Ramos (cell line): ENCODE measurements at regions not wholly inside any gene's neighbourhood (a gene's known extent, or its start where the extent isn't known, plus 50 kb on each side); places are given as distances from the start of the nearest gene placed in this dataset.

ENCODE experiments used
- in situ Hi-C: fragments of 300-500 bp; cut with MboI; formaldehyde crosslinking; loops from one replicate; pipeline ENCODE4 v1.14.3; 2022; ENCODE audit warnings: low sequenced_read_pairs; ENCODE audit not compliant: unreplicated experiment

DNA sequence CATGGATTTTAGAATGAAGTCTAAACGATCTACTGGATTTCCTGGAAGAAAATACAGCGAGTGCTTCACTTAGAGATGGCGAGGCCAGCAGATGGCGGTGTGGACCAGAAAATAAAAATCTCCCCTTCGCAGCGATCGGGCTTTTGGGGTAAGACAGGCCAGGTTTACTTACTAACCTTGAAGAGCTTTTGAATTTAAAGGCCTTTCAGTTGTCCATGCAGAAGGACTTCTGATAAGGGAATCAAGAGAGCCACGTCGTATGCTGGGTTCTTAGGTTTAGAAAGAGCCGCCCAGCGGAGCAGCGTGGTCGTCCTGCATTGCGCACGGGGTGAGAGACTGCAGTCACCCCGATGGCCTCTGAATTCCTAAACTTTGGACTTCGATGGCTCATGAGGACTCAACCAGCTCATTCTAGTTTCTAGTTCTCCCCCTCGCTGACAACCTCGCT lies 125.2 kb upstream of the RALGAPA2 start:
- in situ Hi-C loops, result no loop called here

DNA sequence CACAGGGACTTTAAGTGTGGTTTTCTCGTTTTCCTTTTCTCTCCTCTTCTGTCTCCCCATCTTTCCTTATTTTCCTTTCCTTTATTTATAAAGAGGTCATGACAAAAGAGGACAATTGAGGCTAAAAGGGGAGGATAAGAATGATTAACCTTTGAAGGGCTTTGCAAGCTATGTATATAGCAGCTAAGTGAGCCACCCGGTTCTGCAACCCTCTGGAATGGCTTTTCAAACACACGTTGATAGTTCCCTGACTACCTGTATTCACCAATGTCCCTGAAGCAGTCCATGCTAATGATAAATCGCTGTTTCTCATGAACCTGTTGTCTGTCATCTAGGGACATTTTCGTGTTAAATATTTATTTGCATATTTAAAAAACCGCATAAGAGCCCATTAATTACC lies 124.4 kb upstream of the RALGAPA2 start:
- in situ Hi-C loops, result no loop called here

DNA sequence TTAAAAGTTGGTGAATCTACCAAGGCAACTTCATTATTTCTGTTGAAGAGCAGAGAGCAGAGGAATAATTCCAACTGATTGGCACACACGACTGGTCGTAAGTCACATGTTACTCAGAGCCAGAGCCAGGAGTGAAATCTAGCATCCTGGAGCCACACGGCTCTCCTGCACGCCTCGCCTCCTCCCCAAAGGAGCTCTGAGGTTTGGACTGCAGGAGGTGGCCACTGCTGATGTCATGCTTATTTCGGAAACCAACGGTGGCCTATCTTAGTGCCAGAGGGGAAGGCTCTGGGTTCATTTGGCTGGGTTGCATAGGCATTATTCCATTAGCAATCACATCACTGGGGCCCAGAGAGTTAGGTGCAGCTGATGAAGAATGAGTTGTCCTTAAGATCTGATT lies 123.5 kb upstream of the RALGAPA2 start:
- in situ Hi-C loops, result no loop called here

DNA sequence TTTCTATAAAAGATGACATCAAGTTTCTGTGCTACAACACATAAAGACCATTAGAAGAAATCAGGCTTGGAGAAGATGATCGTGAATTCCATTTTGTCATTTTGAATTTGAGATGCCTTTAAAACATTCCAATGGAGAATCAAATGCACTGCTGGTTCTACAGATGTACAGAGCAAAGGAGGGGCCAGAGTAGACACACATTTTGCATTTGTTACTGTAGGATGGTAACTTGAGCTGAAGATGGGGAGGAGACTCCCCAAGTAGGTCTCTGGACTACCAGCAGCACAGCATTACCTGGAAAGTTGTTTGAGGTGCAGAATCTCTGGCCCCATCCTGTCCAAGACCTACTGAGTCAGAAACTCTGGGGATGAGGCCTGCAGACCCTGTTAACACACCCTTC lies 121.6 kb upstream of the RALGAPA2 start:
- in situ Hi-C loops, result no loop called here

DNA sequence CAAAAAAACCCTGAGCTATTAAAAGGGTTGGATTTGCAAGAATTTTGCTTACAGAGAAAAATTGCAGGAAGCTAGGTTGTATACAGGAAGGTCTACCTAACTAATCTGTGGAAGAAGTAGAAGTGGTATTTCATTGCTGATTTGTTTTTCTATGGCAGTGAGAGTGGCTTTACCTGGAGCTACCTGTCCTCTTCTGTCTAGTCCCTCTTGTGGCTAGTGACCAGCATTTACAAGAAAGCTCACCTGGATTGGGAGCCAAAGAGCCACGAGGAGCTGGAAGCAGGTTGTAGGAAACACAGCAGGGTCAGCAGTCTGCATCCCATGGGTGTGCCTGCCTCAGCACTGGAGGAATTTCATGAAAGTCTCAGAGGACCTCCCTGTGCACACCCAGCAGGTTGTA lies 120.3 kb upstream of the RALGAPA2 start:
- in situ Hi-C loops, result no loop called here

DNA sequence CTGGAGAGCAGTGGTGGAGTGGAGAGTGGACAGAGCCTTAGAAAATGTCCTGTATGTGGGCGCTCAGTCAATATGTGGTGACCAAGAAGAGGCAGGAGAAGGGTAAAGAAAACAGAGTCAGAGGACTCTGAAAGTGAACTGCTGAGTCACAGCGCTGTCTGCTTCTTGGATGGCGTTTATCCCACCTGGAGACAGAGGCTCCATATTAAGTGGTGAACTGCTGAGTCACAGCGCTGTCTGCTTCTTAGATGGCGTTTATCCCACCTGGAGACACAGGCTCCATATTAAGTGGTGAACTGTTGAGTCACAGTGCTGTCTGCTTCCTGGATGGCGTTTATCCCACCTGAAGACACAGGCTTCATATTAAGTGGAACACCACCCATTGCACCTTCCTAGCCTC lies 119.3 kb upstream of the RALGAPA2 start:
- in situ Hi-C loops, result no loop called here

DNA sequence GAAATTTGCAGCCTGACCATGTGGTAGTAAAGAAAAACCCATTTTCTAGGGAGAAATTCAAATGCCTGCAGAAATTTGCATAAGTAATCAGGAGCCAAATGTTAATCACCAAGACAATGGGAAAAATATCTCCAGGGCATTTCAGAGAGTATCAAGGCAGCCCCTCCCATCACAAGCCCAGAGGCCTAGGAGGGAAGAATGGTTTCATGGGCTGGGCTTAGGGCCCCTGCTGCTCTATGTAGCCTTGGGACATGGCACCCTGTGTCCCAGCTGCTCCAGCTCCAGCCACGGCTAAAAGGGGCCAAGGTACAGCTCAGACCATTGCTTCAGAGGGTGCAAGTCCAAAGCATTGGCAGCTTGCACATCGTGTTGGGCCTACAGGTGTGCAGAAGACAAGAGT lies 117.2 kb upstream of the RALGAPA2 start:
- in situ Hi-C loops, result no loop called here

DNA sequence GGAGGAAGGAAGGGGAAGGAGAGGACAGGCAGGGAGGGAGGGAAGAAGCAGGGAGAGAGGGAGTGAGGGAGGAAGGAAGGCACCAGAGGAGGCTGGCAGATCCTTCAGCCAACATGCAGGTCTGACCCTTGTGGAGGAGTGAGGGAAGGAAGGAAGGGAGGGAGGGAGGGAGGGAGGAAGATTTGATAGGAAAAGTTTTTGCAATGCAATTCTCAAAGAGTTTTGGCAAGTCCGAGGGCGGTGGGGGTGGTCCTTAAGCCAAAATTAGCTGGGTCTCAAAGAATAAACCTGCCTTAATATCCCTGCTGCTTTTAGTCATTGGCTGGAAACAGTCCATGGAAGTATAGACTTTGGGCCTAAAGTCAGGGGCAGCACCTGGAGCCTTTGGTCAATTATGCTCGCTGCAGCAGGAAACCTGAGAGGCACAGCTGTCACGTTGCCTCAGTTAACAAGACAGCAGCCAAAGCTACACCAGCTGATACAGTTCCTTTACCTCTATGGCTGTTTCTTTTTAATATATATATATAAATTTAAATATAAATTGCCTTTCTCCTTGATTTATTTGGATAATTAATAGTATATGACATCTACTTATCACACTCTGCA lies 115.7 kb upstream of the RALGAPA2 start:
- in situ Hi-C loops, result no loop called here

DNA sequence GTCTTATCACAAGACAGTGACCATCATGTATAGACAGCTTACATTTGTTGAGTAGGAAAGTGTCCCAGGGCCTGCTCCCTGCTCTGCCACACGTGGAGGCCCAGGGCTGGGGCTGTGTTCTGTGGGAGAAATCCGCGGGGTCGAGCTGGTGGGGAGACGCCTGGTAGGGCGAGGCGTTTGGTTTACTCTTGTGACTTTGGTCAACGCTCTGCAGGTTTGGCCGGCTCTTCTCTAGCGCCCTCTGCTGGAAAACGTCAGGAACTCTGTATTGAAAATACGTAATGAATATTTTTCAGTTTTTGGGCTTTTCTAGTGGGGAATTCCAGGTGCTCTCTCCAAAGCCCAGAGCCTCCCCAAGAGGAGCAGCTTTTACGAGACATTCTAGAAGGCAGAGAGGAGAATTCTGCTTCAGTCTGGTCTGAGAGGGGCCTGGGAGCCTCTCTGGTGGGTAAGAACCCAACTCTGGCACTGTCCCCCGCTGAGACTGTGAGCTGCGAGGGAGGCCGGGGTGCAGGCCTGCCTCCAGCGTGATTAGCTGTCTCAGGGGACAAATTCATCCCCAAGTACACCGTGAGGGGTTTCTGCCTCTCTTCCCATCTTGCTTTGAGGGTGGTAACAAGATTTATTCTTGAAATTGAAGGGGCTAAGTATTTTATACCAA lies 112.6 kb upstream of the RALGAPA2 start:
- in situ Hi-C loops, result no loop called here

DNA sequence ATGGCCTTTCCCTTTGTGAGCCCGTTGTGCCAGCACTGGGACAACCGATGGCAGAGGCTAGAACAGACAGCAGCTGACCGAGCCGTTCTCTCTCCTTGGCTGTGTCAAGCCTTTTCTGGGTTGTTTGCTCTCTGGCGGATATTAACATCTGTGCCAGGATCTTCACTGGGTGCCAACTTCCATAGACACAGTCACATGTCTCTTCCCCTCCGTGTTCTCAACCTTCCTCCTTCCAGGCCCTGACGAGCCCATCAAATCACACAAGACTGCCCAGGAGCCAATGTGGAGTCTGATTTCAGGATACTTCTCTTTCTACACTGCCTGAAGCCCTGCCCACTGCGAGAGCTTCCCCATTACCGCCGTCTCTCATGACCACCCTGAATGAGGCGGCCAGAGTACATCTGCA lies 111.0 kb upstream of the RALGAPA2 start:
- in situ Hi-C loops, result no loop called here

DNA sequence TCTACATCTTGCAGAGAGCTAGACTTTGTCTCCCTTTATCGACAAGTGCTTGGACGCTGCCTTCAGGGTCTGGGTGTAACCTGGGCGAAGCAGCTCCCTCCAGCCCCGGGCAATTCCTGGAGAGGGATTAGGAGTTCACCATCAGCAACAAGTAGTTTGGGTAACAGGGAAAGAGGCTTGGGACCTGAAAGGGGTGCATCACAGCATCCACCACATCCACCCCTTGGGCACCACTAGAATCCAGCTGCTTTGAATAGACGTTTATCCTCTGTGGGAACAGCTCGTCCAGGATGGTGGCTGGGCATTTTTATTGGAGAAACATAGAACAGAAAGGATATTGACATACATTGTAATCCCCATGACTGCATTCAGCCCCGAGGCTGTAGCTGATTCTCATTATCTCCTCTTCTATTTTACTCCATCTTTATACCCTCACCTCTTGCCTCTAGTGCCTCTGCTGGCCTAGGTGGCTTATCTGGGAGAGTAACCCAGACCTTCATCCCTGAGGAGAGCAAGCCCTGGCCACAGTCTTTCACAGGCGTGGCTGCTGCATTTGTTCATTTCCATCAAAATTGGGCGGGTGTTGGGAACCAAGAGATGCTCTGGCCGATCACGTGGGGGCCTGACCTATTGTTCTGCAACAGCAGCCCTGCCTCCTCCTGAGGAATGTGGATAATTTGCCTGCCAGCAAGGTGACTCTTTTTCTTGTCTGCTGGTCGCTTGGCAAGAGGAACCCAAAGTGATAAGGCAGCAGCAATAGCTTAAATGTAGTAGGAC lies 109.2 kb upstream of the RALGAPA2 start:
- in situ Hi-C loops, result no loop called here

DNA sequence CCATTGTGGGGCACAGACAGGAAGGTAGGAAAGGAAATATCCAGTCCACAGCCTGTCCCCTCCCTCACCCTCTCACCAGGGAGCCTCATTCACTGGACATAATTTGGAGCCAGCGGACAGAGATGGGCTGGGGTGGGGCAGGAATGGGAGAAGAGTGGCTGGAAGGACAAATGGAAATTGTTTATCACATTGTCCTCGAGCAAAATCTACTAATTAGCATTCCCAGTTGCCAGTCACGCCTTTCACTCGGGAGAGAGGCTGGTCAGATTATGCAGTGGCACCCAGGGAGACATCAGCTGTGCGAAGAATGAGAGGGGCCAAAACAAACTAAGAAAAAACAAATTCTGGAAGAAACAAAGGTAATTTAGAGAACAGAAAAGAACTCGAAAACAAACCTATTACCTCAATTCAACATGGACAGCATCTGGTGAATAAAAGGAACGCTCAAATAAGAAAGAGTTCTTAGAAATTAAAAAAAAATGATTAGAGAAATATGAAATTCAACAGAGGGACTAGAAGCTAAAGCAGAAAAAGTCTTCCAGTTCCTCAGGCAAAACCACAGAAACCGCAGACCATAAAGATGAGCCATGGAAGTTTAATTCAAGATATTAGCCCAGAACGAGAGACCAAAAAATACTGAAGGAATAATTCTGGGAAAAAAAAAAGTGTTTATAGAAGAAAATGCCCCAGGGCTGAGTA lies 108.5 kb upstream of the RALGAPA2 start:
- in situ Hi-C loops, result no loop called here

DNA sequence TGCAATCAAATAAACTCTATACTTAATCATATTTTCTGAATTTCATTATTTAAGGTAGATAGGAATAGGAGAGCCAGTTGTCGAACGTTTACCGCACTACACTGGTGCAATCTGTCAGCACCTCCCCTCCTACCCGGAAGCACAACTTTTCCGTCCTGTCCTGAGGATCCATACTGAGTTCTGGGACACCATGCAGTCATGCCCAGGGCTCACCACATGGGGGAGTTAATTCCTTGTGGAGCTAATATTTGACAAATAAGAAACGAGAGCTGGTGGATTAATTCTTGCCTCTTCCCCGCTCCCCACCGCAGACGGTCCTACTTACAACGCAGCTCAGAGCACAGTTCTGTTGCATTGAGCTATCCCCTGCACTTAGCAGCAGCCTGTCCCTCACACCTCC lies 107.7 kb upstream of the RALGAPA2 start:
- in situ Hi-C loops, result no loop called here

DNA sequence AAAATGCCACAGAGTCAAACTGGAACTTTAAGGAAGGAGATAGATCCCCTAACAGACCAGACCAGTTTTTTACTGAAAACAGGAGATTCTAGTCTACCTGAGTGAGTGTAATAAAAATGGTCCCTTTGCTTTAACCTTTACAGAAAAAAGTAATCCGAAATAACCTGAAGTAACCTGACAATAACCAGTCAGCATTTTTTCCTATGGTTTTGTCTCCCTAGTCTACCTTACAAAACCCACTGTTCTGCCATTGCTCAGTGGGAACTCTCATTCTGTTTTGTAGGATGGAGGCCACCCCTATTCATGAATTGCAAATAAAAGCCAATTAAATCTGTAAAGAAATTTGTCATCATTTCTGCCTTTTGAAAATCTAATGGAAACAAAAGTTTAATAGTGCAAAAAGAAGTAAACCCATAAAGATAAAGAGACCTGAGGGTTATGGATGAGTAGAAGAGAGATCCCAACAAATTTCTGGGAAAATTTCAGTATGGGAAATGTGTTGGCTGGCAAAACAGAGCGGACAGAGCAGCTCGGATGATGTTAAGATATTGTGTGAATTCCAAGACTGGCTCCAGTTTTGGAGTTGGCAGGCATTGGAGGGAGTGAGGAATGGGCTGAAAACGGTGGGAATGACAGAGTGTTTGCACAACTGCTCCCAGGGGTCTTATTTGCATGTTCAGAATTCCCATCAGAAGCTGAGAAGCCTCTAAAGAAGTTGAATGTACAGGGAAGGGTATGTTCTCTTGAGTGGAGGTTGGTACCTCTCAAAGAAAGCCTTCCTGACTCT lies 104.7 kb upstream of the RALGAPA2 start:
- in situ Hi-C loops, result no loop called here

DNA sequence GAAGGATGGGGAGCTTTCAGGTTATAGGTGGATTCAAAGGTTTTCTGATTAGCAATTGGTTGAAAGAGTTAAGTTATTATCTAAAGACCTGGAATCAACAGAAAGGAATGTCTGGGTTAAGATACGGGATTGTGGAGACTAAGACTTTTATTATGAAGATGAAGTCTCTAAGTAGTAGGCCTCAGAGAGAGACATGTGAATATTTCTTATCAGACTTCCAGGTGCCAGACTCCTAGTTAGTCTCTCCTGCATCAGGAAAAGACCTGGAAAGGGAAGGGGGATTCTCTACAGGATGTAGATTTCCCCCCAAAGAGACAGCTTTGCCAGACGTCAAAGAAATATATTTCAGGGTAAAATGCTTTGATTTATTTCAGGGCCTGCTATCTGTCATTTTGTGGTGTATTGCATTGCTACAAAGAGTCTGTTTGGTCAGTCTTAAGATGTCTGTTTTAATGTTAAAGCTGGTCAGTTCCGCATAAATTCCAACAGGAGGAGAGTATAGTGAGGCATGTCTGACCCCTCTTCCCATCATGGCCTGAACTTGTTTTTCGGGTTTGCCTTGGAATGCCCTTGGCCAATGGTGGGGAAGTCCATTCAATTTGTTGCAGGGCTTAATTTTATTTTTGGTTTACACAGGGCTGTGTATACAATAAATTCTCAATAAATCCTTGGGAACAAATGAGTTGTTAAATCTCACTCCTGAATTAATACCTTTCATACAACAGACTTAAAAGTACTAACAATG lies 103.4 kb upstream of the RALGAPA2 start:
- in situ Hi-C loops, result no loop called here

DNA sequence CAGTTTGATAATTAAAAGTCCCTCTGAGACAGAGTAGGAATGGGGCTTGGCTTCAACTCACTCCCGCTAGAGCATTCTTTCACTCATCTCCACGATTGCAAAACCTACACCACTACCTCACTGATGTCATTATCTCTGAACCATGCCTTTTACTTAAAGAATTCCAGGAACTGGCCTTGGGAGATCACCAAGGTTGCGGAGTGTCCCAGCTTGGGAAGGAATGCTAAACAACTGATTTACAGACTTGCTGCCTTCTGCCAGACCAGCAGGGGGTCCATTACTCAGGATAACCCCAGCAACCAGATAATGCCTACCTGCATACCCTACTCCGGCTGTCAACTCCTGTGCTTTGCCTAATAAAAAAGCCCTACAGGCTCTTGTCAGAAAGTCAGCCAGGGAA lies 102.2 kb upstream of the RALGAPA2 start:
- in situ Hi-C loops, result no loop called here

DNA sequence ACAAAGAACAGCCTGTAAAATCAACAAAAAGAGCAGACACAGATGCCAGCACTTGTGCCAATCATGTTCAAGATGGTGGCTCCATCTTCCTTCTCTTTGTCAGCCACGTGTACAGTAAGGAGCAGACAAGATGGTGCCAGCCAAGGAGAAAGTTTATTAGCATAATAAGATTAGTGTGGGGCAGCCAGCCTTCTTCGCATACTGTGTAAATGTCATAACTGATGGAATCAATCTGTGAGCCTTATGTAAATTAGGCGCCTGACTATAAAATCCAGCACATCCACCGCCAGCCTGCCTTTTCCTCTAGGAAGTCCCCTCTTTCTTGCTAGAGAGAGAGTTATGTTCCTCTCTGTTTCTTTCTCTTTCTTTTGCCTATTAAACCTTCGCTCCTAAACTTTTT lies 99.7 kb upstream of the RALGAPA2 start:
- in situ Hi-C loops, result no loop called here

DNA sequence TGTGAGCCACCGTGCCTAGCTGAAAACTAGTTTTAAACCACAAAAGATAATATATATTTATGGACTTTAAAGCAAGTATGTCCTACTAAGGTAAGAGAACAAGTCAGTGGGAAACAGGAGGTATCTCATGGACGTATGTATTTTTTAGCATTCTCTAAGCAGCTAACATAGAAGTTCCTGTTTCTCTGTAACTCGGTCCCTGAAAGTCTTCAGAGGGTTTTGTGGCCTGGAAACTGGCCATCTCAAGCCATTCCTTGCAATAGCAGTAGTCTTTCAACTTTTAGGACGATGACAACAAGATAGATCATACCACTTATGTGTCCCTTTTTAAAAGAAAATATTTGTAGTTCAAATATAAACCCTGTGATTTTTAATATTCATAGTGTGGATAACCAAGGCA lies 95.6 kb upstream of the RALGAPA2 start:
- in situ Hi-C loops, result no loop called here
